ENCODE measurements at regions not wholly inside any gene's neighbourhood (a gene's known extent, or its start where the extent isn't known, plus 50 kb on each side); places are given as distances from the start of the nearest gene placed in this dataset.

DNA sequence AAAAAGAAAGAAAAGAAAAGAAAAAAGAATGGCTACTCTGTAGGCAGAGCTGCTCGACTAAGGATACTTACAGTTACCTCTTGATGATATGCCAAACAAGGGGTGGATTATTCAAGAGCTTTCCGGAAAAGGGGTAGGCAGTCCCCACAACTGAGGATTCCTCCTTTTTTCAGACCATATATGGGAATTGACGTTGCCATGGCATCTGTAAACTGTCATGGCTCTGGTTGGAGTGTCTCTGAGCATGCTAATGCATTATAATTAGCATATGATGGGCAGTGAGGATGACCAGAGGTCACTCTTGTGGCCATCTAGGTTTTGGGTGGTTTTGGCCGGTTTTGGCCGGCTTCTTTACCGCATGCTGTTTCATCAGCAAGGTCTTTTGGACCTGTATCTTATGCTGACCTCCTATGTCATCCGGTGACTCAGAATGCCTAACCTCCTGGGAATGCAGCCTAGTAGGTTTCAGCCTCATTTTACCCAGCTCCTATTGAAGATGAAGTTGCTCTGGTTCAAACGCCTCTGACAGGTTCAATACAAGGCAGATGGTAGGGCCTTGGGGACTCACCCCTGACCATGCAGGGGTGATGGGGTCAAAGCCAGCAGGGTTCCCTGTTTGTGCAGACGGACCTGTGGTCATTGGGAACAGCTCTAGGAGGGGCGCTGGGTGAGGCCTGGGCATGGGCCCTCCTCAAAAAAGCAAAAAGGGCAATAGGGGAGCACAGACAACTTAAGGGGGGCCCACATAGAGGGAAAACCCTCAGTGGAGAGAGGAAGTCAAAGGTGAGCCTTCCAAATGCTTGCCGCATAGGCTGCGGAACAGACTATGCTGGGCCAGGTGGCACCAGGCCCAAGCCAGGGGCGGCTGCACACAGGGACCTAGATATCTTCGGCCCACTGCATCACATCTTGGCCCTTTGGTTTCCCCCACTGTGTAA is 251.2 kb upstream of the RAB6C start:
- Histone ChIP-seq H3K4me3 (ENCODE audit: low read length) (no peak overlapping the region), H3K36me3 (ENCODE audit: insufficient read depth, low read length) (no peaks in the 10 kb centered on the region), H2AFZ (ENCODE audit: low read length) (no peak overlapping the region), H3K4me2 (ENCODE audit: low read depth, low read length, poor library complexity, severe bottlenecking) (no peak overlapping the region), H3K79me2 (ENCODE audit: low read length) (no peaks in the 10 kb centered on the region), H4K20me1 (ENCODE audit: insufficient read depth, low read depth, low read length) (no peaks in the 10 kb centered on the region), H3K27ac (ENCODE audit: low read length) (no peak overlapping the region), H3K27me3 (ENCODE audit: low read length) (no peaks in the 10 kb centered on the region), H3K9me3 (ENCODE audit: low read length) (no peaks in the 10 kb centered on the region), H3K4me1 (ENCODE audit: low read length) (no peaks in the 10 kb centered on the region), H3K9ac (ENCODE audit: low read length) (no peak overlapping the region), H3K9me2 (replicated peaks; ENCODE audit: insufficient read depth, low read length) (no peaks in the 10 kb centered on the region)
- DNase-seq: no peak

DNA sequence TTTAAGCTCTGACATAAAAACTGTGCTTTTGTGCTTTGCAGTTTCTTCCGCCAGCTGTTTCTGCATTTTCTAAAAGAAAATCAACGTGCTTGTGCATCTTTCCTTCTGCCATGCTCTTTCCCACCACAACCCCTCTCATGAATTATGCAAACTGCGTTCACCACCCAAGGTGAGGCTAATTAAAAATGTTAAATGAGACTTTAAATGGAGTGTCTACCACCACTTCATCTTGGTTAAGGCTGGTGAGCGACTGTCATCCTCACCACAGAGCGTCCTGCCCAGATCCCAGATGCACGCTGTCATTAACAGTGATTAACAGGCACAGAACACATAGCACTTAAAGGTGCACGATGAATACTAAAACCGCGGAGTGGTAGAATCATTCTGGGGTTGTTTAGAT is 250.5 kb upstream of the RAB6C start:
- Histone ChIP-seq H3K79me2 (ENCODE audit: low read length) (no peaks in the 10 kb centered on the region), H2AFZ (ENCODE audit: low read length) (no peak overlapping the region), H3K4me3 (ENCODE audit: low read length) (no peak overlapping the region), H3K4me1 (ENCODE audit: low read length) (no peaks in the 10 kb centered on the region), H3K27me3 (ENCODE audit: low read length) (no peaks in the 10 kb centered on the region), H3K27ac (ENCODE audit: low read length) (no peak overlapping the region), H3K4me2 (ENCODE audit: low read depth, low read length, poor library complexity, severe bottlenecking) (no peak overlapping the region), H3K9ac (ENCODE audit: low read length) (no peak overlapping the region), H4K20me1 (ENCODE audit: insufficient read depth, low read depth, low read length) (no peaks in the 10 kb centered on the region), H3K9me2 (replicated peaks; ENCODE audit: insufficient read depth, low read length) (no peaks in the 10 kb centered on the region), H3K36me3 (ENCODE audit: insufficient read depth, low read length) (no peaks in the 10 kb centered on the region), H3K9me3 (ENCODE audit: low read length) (no peaks in the 10 kb centered on the region)
- DNase-seq: no peak

- Histone ChIP-seq H3K27ac (ENCODE audit: low read length) (no peak overlapping the region), H3K4me1 (ENCODE audit: low read length) (no peaks in the 10 kb centered on the region), H3K79me2 (ENCODE audit: low read length) (no peaks in the 10 kb centered on the region), H3K9me3 (ENCODE audit: low read length) (no peaks in the 10 kb centered on the region), H3K4me3 (ENCODE audit: low read length) (no peak overlapping the region), H3K36me3 (ENCODE audit: insufficient read depth, low read length) (no peaks in the 10 kb centered on the region), H3K9me2 (replicated peaks; ENCODE audit: insufficient read depth, low read length) (no peaks in the 10 kb centered on the region), H4K20me1 (ENCODE audit: insufficient read depth, low read depth, low read length) (no peaks in the 10 kb centered on the region), H3K9ac (ENCODE audit: low read length) (no peak overlapping the region), H2AFZ (ENCODE audit: low read length) (no peak overlapping the region), H3K4me2 (ENCODE audit: low read depth, low read length, poor library complexity, severe bottlenecking) (no peak overlapping the region), H3K27me3 (ENCODE audit: low read length) (no peaks in the 10 kb centered on the region)
- DNase-seq: no peak
These were observed 249.8 kb upstream of the RAB6C start for GRCh38 chr2:129729646-129730045.

- Histone ChIP-seq H3K4me2 (ENCODE audit: low read depth, low read length, poor library complexity, severe bottlenecking) (no peak overlapping the region), H3K27me3 (ENCODE audit: low read length) (no peaks in the 10 kb centered on the region), H3K4me1 (ENCODE audit: low read length) (no peaks in the 10 kb centered on the region), H3K79me2 (ENCODE audit: low read length) (no peaks in the 10 kb centered on the region), H3K4me3 (ENCODE audit: low read length) (no peak overlapping the region), H3K27ac (ENCODE audit: low read length) (no peak overlapping the region), H2AFZ (ENCODE audit: low read length) (no peak overlapping the region), H3K36me3 (ENCODE audit: insufficient read depth, low read length) (no peaks in the 10 kb centered on the region), H3K9me3 (ENCODE audit: low read length) (no peaks in the 10 kb centered on the region), H3K9me2 (replicated peaks; ENCODE audit: insufficient read depth, low read length) (no peaks in the 10 kb centered on the region), H4K20me1 (ENCODE audit: insufficient read depth, low read depth, low read length) (no peaks in the 10 kb centered on the region), H3K9ac (ENCODE audit: low read length) (no peak overlapping the region)
- DNase-seq: no peak
These were observed 248.5 kb upstream of the RAB6C start for GRCh38 chr2:129730979-129731378.

DNA sequence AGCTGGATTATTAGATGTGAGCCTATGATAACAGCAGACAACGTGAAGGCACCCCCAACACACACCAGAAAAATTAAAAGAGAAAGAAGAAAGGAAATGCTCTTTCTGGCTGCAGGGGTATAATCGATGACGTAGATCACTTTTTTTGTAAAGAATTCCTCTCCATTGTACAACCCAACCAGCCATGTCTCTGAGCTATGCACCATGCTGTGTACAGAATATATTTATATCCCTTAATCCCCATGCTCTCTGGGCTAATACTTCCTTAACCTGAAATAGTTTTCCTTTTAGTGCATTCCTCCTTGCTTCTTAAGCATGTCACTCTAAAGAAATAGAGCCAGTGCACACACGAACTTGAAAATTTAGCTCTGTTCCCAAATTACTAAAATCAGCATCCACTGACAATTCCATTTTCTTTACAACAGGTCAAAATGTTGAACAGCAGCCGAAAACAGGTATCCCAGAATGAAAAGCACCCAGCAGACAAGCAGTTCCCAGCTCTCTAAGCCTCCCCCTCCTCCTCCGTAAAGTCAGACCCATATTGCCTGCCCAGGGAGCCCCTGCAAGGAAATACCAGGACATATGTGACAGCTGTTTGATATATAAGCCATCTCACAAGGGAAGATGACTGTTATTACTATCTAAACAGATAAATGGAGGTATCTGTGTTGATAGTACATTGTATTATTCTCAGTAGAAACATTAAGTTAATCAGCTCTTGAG is 247.4 kb upstream of the RAB6C start:
- Histone ChIP-seq H3K36me3 (ENCODE audit: insufficient read depth, low read length) (no peaks in the 10 kb centered on the region), H3K4me3 (ENCODE audit: low read length) (no peak overlapping the region), H3K79me2 (ENCODE audit: low read length) (no peaks in the 10 kb centered on the region), H4K20me1 (ENCODE audit: insufficient read depth, low read depth, low read length) (no peaks in the 10 kb centered on the region), H3K9me3 (ENCODE audit: low read length) (no peaks in the 10 kb centered on the region), H3K27me3 (ENCODE audit: low read length) (no peaks in the 10 kb centered on the region), H3K27ac (ENCODE audit: low read length) (no peak overlapping the region), H3K9me2 (replicated peaks; ENCODE audit: insufficient read depth, low read length) (no peaks in the 10 kb centered on the region), H2AFZ (ENCODE audit: low read length) (no peak overlapping the region), H3K4me2 (ENCODE audit: low read depth, low read length, poor library complexity, severe bottlenecking) (no peak overlapping the region), H3K4me1 (ENCODE audit: low read length) (no peaks in the 10 kb centered on the region), H3K9ac (ENCODE audit: low read length) (no peak overlapping the region)
- no peak for DNase-seq

DNA sequence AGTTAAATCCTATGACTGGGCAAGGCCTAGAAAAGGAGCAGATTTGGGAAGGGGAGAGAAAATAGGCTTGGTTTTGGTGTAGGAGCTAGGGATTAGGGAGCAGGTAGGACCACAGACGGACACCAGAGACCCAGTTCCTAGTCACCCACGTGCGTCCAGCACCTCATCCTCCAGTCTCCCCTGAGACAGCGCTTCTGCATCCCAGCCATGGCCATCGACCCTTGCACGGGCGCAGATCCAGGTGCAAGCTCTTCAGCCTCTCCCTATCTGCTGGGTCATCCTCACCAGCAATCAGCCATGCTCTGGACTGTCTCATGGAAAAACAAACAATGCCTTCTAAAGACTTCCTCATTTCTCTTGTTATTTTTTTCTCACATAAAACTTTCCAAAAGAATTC is 246.8 kb upstream of the RAB6C start:
- Histone ChIP-seq H3K9ac (ENCODE audit: low read length) (no peak overlapping the region), H3K9me3 (ENCODE audit: low read length) (no peaks in the 10 kb centered on the region), H3K4me2 (ENCODE audit: low read depth, low read length, poor library complexity, severe bottlenecking) (no peak overlapping the region), H3K36me3 (ENCODE audit: insufficient read depth, low read length) (no peaks in the 10 kb centered on the region), H3K4me1 (ENCODE audit: low read length) (no peaks in the 10 kb centered on the region), H3K9me2 (replicated peaks; ENCODE audit: insufficient read depth, low read length) (no peaks in the 10 kb centered on the region), H4K20me1 (ENCODE audit: insufficient read depth, low read depth, low read length) (no peaks in the 10 kb centered on the region), H3K27me3 (ENCODE audit: low read length) (no peaks in the 10 kb centered on the region), H2AFZ (ENCODE audit: low read length) (no peak overlapping the region), H3K4me3 (ENCODE audit: low read length) (no peak overlapping the region), H3K27ac (ENCODE audit: low read length) (no peak overlapping the region), H3K79me2 (ENCODE audit: low read length) (no peaks in the 10 kb centered on the region)
- DNase-seq: no peak

GRCh38 chr2:129733041-129733440 is 246.4 kb upstream of the RAB6C start:
- H4K20me1 ChIP-seq (ENCODE audit: insufficient read depth, low read depth, low read length): no peaks in the 10 kb centered on the region
- H3K36me3 ChIP-seq (ENCODE audit: insufficient read depth, low read length): no peaks in the 10 kb centered on the region
- H3K27ac ChIP-seq (ENCODE audit: low read length): no peak overlapping the region
- no peak for DNase-seq
- H3K4me2 ChIP-seq (ENCODE audit: low read depth, low read length, poor library complexity, severe bottlenecking): no peak overlapping the region
- H3K9me2 ChIP-seq (replicated peaks; ENCODE audit: insufficient read depth, low read length): no peaks in the 10 kb centered on the region
- no peaks in the 10 kb centered on the region for H3K27me3 ChIP-seq (ENCODE audit: low read length)
- H3K4me3 ChIP-seq (ENCODE audit: low read length): no peak overlapping the region
- no peaks in the 10 kb centered on the region for H3K4me1 ChIP-seq (ENCODE audit: low read length)
- H3K79me2 ChIP-seq (ENCODE audit: low read length): no peaks in the 10 kb centered on the region
- no peaks in the 10 kb centered on the region for H3K9me3 ChIP-seq (ENCODE audit: low read length)
- no peak overlapping the region for H2AFZ ChIP-seq (ENCODE audit: low read length)
- no peak overlapping the region for H3K9ac ChIP-seq (ENCODE audit: low read length)

GRCh38 chr2:129733579-129733978 is 245.9 kb upstream of the RAB6C start:
- Histone ChIP-seq H3K79me2 (ENCODE audit: low read length) (no peaks in the 10 kb centered on the region), H3K27ac (ENCODE audit: low read length) (no peak overlapping the region), H3K9me3 (ENCODE audit: low read length) (no peaks in the 10 kb centered on the region), H3K4me1 (ENCODE audit: low read length) (no peaks in the 10 kb centered on the region), H3K36me3 (ENCODE audit: insufficient read depth, low read length) (no peaks in the 10 kb centered on the region), H2AFZ (ENCODE audit: low read length) (no peak overlapping the region), H3K4me2 (ENCODE audit: low read depth, low read length, poor library complexity, severe bottlenecking) (no peak overlapping the region), H3K9me2 (replicated peaks; ENCODE audit: insufficient read depth, low read length) (no peaks in the 10 kb centered on the region), H3K9ac (ENCODE audit: low read length) (no peak overlapping the region), H3K27me3 (ENCODE audit: low read length) (no peaks in the 10 kb centered on the region), H4K20me1 (ENCODE audit: insufficient read depth, low read depth, low read length) (no peaks in the 10 kb centered on the region), H3K4me3 (ENCODE audit: low read length) (no peak overlapping the region)
- no peak for DNase-seq
